HTR-8/SVneo (cell line): ENCODE measurements at regions not wholly inside any gene's neighbourhood (a gene's known extent, or its start where the extent isn't known, plus 50 kb on each side); places are given as distances from the start of the nearest gene placed in this dataset.

Experiments used
- DNase-seq: peaks from one replicate; pipeline ENCODE4 v3.0.0; 2011; ENCODE audit warnings: low spot score, mixed read lengths; ENCODE audit not compliant: insufficient read length
- FAIRE-seq: peaks from 2 replicates; lab custom pipeline; 2011; peaks lifted over from hg19 to GRCh38; lab: Jason Lieb, UNC

GRCh38 chr18:10261344-10262276 is 192.8 kb upstream of the APCDD1 start:
- DNase-seq (no peak), FAIRE-seq (no peak)

GRCh38 chr18:10262566-10262965 is 191.9 kb upstream of the APCDD1 start:
- no peak for FAIRE-seq

GRCh38 chr18:10264260-10264659 is 190.2 kb upstream of the APCDD1 start:
- no peak for FAIRE-seq

More at GRCh38 chr18:10262566-10262965, 191.9 kb upstream of the APCDD1 start:
- DNase-seq, result no peak

GRCh38 chr18:10265560-10266333 is 188.7 kb upstream of the APCDD1 start:
- FAIRE-seq (no peak), DNase-seq (no peak)

More at GRCh38 chr18:10264260-10264659, 190.2 kb upstream of the APCDD1 start:
- DNase-seq, result no peak

- FAIRE-seq, result no peak
- no peak for DNase-seq
Measured at GRCh38 chr18:10266334-10266590, 188.2 kb upstream of the APCDD1 start.

- FAIRE-seq (no peak), DNase-seq (no peak)
Measured at GRCh38 chr18:10269261-10269660, 185.2 kb upstream of the APCDD1 start.

GRCh38 chr18:10270151-10270571 is 184.3 kb upstream of the APCDD1 start:
- FAIRE-seq, result no peak
- DNase-seq, result no peak

GRCh38 chr18:10271481-10271880 is 183.0 kb upstream of the APCDD1 start:
- DNase-seq (no peak), FAIRE-seq (no peak)

- DNase-seq (no peak), FAIRE-seq (no peak)
Measured at GRCh38 chr18:10274301-10274700, 180.1 kb upstream of the APCDD1 start.

GRCh38 chr18:10275486-10275885 is 178.9 kb upstream of the APCDD1 start:
- no peak for FAIRE-seq
- DNase-seq, result no peak

- no peak for DNase-seq
- no peak for FAIRE-seq
Measured at GRCh38 chr18:10278265-10278664, 176.2 kb upstream of the APCDD1 start.

GRCh38 chr18:10279471-10279870 is 175.0 kb upstream of the APCDD1 start:
- FAIRE-seq (no peak), DNase-seq (no peak)

- DNase-seq, result no peak
- FAIRE-seq, result no peak
Measured at GRCh38 chr18:10279905-10280644, 174.4 kb upstream of the APCDD1 start.

GRCh38 chr18:10284540-10285282 is 169.7 kb upstream of the APCDD1 start:
- no peak for FAIRE-seq

GRCh38 chr18:10285283-10285640 is 169.2 kb upstream of the APCDD1 start:
- FAIRE-seq (no peak), DNase-seq (no peak)

More at GRCh38 chr18:10284540-10285282, 169.7 kb upstream of the APCDD1 start:
- DNase-seq, result no peak

- FAIRE-seq (no peak), DNase-seq (no peak)
Measured at GRCh38 chr18:10286580-10287150, 167.8 kb upstream of the APCDD1 start.

GRCh38 chr18:10289251-10289650 is 165.2 kb upstream of the APCDD1 start:
- DNase-seq (no peak), FAIRE-seq (no peak)

GRCh38 chr18:10289951-10290637 is 164.3 kb upstream of the APCDD1 start:
- FAIRE-seq, result no peak

GRCh38 chr18:10290638-10291235 is 163.7 kb upstream of the APCDD1 start:
- FAIRE-seq (no peak), DNase-seq (no peak)

More at GRCh38 chr18:10289951-10290637, 164.3 kb upstream of the APCDD1 start:
- DNase-seq, result no peak
